GM21381 (cell line): ENCODE measurements at regions not wholly inside any gene's neighbourhood (a gene's known extent, or its start where the extent isn't known, plus 50 kb on each side); places are given as distances from the start of the nearest gene placed in this dataset.
"Not testable (repeated sequence)": the region's sequence is repeated elsewhere in the genome, so short reads cannot be mapped to it uniquely, and the experiment has no call there.

ENCODE experiments used
- ATAC-seq: cut with Tn5 transposase; IDR thresholded peaks from one replicate; pipeline ENCODE4 v1.9.1; 2021; ENCODE audit warnings: mild to moderate bottlenecking, moderate library complexity; ENCODE audit not compliant: unreplicated experiment

DNA sequence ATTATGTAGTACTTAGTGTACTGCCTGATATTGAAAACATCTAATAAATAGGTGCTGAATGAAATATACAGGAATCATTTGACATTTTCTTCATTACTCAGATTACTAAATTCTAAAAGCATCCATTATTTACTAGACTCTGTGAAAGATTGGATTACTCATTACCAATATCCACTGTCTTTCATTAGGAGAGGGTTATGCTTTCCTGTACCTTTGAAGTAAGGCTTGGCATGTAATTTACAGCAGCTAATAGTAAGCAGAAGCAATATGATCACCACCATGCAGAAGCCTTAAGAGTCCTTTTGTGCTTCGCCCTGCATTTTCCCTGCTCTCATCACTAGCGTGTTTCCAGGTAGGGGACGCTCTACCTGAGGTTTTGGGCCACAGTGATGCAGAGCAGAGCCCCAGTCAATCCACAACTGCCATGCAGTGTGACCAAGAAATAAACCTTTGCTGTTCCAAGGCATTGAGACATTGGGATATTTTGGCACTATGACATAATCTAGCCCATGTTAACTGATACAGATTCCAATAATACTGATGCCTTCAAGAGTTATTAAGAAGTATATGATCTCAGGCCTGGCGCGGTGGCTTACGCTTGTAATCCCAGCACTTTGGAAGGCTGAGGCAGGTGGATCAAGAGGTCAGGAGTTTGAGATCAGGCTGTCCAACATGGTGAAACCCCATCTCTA, 502.8 kb upstream of the MARCKS start:
- ATAC-seq, result no peak

DNA sequence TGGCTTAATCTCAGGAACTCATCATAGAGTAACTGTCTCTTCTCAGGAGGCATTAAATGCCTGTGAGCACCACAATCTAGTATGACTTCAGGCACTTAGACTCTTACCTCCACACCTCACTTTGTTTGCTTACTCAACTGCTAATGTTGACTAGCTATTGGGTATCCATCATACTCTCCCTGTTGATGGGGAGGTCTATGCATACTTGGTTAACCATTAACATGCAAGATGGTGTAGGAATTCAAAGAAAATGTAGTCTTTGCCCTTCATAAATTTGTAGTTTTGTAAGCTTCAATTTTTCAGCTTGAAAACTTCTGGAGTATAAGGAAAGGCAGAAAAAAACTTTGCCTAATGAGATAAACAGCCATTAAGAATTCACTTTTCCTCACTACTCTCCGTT, 501.0 kb upstream of the MARCKS start:
- no peak for ATAC-seq

DNA sequence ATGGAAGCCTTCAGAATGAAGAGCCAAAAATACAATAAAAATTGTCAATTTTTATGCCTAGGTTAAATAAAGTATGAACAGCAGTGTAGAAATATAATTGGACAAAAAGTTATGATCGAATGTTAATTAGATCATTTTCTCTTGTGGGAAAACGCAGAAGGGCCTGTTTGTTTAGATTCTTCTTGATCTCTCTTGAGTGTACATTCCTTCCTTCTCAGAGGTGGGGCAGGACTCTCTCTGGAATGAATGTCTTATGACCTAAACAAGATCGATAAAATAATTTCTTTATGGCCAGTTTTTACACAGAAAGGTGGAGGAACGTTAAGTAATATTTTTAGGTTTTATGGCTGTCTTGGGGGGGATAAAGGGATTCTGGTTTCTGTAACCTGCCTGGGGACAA, 500.1 kb upstream of the MARCKS start:
- ATAC-seq, result no peak

DNA sequence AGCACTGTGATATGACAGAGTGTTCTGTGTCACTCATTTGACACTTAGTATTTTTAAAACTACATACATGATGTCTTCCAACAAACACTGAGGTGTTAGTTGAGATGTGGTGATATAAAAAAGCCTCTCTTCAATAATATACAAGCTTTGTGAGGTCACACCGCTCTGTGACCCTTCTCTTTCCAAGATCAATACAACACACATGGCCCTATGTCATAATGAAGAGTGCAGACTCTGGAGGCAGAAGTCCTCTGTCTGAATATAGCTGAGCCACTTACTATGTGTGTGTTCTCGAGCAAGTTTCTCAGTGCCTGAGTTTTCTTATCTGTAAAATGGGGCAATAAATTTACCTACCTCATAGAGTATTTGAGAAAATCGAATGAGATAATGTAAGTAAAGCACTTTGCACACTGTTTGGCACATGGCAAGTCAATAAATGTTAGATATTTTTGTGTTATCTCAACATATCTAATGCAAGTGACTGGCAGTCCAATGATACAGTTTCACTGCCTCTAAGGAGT, 499.0 kb upstream of the MARCKS start:
- ATAC-seq, result no peak

DNA sequence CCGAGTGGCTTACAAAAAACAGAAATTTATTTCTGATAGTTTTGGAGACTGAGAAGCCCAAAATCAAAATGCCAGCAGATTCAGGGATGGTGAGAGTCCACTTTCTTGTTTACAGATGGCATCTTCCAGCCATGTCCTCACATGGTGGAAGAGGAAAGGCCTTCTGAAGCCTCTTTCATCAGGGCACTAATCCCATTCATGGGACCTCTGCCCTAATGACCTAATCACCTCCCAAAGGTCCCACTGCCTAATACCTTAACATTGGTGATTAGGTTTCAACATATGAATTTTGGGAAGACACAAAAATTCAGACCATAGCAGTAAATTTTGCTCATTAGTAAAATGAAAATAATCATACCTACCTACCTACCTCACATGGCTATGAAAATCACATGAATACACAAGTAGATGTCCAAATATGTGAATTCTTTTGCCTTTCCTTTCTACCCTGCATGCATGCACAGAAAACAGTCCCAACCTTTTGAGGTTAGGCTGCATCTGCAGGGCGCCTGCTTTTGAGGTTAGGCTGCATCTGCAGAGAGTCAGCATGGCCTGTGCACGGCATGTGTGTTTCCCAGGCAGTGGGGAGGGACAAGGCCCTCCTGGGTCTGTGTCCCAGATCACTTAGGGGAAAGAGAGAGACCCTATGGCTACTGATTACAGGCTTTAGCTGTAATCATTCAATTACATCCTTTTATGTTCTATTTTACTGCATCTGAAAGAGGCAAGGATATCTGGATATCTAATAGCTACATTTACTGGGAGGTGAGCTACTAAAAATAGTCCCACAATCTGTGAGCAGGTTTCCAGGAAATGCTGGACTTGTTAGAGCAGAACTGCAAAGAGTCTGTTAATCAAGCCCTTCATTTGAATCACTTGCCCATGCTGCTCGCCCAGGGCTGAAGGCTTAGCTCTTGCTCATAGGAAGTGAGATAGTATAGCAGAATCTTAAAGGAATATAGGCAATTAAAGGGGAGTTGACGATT, 497.7 kb upstream of the MARCKS start:
- ATAC-seq, result no peak

DNA sequence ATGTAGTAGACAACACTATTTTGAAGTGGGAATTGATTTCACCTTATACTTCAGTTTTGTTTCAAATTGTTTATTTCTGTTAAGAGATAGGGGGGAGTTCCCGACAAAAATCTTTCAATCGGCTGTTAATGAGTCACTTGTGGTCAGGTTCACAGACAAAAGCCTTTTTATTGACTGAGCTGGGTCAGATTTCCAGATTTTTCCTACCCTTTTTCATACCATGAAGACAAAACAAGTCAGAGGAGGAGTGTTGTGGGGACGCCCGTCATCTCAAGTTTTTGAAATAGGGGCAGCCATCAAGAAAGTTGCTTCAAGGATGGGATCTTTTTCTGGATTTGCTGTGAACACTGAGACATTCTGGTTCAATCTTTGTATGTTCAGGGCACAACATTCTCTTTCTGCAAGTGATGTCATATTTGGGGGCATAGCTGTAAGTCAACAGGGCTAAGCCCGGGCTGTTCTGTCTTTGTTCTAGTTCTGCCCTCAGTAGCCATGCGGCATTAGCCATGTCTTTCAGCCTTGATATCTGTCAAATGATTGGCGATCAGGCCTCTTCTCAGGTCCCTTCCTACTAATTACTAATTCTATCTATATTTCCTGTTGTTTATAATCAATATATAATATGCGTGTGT, 496.0 kb upstream of the MARCKS start:
- ATAC-seq, result no peak

DNA sequence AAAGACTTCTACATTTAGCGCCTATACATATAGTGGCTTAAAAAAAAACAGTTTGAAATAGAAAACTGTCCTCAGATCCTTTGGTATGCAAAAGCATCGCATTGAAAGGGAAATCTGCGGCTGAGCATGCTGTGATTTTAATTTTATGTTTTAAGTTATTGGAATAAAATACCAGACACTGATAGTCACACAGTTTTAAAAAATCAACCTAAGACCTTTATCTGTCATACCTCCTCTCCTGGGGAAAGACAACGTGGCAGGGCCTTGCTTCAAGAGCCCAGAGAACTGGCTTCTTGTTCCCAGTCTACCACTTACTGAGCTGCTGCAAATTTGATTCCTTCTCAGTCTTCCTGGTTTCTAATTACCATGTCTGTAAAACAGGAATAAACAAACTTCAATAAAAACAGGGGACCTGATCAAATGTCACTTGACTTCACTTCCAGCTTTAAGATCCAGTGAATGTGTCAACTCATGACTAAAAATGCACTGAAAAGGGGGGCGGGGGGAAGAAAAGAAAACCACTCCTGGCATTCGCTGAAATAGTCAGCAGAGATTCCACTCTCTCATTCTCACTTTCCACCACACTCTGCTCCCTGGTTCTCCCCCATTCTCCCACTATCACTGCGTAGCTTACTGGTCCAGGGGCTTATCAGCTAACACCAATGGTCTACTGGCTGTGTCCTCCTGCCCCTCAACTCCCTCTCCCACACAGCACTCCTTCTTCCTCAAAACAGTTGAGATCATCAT, 494.7 kb upstream of the MARCKS start:
- no peak for ATAC-seq

DNA sequence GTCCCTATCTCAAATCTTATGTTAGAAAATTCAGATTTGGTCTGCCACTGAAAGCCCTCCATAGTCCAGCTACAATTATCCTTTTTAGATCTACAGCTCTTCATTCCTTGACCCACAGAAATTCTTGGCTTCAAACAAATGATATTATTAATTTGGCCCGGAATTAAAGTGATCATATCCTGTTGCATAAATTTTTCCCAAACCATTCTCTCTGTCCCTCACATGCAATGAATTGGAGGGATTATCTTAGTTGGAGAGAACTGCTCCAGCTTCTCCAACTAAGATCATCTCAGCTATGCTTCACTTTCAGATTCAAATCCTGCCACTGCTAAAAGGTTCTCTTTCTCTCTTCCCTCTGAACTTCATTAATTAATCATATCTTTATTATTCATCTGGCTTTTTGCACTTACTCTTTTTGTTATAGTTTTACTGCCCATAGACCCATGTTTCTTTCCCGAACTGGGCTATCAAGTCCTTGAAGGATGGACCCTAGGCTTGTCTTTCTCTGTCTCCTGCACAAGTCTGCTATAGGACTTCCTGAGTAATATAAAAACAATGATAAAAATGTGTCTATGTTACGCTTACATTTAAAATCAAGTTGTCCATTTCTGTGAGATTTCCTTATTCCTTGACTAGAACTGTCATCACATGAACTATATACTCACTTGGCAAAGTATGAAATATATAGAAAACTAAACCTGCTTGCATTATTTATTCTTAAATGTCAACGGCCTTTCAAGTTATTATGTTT, 493.9 kb upstream of the MARCKS start:
- no peak for ATAC-seq

DNA sequence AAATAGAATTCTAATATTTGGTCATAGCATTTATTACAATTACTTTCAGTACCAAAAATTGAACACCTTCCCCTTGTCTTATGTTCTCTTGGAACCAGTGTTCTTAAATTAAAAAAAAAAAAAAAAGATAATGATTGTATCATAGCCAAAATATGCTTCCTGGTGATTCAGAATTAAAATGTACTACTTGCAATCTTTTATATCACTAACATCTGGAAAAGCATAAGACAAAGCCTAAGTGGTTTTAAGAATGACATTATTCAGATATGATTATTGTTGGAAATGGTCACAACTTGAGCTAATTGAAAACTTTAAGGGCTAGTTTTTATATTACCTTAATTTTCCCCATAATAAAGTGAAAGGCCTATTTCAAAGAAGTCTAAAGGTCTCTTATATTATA, 493.3 kb upstream of the MARCKS start:
- no peak for ATAC-seq

DNA sequence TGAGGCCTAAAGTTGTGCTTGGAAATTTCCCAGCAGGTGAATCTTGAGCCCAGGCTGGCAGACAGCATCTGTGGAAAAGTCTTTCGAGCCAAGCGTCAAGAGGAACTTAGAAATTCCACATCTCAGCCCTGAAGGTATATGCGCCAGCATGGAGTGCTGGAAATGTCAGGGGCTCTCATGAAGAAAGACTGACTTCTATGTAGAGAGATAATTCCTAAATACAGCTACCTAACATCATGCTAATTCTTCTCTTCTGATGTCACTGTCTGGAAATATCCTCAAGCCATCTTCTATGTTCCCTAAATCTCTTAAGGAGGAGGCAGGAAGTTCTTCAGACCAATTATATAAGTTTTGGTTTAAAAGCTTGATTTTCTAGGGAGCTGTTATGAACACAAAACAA, 492.4 kb upstream of the MARCKS start:
- ATAC-seq, result no peak

DNA sequence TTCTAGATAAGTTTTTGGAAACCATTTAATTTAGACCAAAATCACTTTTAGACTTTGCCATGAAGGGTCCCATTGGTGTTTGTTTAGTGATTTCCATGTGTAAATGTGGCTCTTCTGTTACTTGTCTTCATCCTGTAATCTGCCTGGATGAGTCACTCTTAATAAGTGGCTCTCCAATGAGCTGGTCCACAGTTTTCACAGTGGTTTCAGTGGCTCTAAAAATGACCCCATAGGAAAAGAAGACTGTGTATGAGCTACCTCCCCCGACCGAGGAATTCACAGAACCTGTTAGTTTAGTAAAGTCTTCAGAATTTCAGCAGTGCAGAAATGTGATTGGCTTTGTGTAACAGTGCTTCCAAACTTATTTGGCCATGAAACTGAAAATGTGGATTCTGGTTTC, 492.0 kb upstream of the MARCKS start:
- no peak for ATAC-seq

DNA sequence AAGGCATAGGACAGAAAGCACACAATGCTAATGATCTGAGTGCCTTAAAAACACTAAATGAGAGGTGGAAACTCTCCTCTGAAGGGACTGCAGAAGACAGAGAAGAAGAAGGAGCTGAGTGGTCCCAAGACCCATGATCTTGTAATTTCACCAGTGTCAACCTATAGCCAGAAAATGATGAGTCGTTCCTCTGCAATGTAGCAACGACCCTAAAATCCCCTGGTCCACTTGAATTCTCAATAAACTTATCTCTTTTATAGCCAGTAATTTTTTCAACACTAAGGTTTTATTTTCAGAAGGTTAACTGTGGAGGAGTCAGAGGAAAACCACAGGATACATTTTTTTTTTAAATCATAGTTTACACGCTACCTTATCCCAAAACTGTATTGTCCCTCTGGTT, 490.6 kb upstream of the MARCKS start:
- no peak for ATAC-seq

DNA sequence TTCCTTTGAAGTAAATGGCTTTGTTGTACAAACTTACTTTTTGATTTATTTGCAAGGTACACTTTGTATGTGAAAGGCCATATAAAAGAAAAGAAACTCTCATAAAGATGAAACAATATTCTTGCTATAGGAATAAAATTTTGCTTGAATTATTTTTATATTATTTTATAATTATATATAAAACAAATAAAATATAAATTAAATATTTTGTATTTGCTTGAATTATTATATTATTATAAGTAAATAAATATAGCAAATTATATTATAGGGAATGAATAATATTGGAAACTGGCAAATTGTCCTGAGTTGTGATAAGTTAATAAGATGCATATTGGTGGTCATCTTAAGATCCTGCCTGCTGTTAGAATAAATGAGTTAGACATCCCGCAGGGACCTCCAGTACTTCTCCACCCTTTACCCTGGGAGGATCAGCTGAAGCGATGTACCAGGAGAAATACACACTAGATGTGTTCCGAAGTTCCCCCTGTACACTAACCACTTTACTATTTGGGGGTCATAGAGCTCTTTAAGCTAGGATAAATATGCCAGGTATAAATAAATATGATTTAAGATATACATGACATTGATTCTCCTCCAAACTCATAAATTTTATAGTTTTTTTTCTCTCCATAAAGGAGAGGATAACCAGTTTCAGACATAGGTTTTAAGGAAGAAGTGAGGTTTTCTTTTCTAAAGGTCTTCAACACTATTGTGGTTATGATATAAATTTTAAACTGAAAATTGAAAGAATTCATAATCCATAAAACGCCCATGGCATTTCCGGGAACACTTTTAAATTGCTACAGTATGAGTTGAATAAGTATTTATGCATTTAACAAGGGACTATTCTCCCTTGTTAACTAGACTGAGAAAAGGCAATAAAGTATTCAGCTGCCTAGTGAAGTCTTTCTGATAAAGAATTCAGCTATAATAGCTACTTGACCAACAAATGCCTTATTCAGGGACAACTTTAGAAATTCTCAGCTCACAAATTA, 486.3 kb upstream of the MARCKS start:
- no peak for ATAC-seq

DNA sequence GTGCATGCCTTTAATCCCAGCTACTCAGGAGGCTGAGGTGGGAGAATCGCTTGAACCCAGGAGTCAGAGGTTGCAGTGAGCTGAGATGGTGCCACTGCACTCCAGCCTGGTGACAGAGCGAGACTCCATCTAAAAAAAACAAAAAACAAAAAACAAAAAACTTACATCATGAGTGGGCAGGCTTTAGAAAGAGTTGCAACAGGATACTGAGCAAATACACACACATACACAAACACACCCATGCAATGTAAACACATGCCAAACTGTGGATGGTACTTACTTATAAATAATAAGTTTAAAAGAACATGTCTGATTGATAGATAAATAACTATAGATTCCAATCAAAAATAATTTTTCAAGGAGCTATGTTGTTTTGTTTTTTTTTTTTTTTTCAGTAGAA, 481.7 kb upstream of the MARCKS start:
- ATAC-seq, result not testable (repeated sequence)

DNA sequence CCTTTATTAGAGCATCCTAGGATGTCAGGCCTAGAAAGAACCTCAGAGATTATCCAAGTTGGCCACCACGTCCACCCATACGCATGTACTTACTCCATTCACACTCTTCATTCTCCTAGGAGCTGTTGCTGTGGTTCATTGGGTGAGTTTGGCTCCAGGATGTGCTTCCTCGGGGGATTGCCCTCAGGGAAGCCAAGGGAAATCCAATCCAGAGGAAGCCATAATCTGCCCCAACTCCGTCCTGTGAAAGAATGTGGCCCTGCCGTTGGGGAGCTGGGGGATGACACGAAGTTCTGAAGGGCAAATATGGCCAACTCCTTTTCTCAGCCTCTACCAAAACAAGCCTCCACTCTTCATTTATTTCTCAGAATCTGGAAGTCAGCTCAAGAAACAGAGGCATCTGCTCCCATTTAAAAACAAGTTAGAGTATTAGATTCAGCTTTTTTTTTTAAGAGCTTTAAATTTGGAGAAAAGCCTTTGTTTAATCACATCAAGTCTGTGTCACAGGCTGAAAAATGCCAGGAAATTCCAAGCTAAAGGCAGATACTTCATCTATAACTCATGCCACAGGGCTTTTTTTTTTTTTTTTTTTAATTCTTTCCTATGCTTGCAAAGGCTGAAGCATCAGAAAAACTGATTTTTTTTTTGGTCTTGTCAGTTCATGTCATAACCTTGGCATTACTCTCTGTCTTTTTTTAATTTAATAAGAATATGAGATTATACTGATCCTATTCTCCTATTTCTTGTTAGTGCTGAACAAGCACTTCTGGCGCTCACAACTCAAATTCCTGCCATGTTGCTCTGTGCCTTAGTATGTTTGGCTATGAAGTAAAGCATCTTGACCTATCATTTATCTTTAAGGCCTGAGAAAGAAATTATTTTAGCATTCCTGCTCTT, 480.9 kb upstream of the MARCKS start:
- ATAC-seq, result no peak

DNA sequence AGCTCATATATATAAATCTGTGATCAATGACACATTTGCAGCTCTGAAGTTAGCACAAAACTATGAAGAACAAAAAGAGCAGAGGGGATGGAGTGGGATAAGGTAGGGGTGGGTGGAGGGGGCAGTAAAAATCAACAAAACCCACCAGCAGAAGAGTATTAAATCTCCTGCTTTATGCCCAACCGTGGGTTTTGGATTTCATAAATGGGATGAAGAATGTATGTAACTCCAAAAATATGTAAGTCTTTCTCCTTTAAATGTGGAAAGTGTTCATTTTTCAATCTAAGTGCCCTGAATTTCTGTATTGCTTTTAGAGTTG, 480.3 kb upstream of the MARCKS start:
- ATAC-seq, result no peak

DNA sequence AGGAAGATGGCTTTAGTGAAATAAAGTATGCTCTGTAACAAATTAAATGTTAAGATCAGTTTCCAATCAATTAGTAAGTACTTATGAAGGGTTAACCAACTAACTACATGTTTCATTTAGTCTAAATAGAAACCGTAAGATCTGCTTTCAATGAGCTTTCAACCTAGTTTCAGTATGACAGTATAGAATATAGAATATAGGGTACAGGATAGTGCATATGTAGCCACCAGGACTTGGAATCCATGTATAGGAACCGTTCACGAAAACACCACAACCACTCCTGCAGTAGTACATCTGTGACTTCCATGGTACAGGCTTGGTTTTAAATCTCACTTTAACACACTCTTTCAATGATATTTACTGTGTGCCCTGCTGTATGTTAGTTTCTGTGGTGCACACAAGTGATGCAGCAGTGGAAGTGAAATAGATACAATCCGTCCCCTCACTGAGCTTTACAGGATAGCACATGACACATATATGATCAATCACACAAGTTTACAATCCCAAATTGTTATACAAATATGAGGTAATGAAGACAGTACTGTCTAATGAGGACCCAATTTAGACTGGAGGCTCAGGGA, 479.7 kb upstream of the MARCKS start:
- peak; percentile 69 for ATAC-seq

DNA sequence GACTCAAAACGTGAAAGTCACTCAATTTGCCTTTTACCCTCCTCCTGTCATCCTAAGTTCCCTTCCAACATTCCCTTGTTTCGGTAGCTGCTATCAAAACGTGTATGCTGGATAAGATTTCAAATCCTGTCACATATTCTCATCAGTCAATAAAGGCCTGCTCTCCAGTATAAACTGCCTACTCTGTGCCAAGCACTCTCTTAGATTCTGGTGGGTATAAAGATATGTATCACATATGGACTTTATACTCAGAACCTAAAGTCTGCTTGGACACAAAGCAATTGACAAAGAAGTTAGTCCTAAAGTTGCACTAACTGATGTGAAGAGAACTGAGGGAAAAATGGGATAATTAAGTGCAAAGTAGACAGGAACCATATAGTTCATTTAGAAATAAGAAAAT, 476.6 kb upstream of the MARCKS start:
- ATAC-seq, result no peak
